ENCODE measurements at regions not wholly inside any gene's neighbourhood (a gene's known extent, or its start where the extent isn't known, plus 50 kb on each side); places are given as distances from the start of the nearest gene placed in this dataset.

GRCh38 chr2:18503376-18504228, 56.9 kb downstream of the RDH14 start:
- no peak for DNase-seq (ENCODE audit: low read depth)

- no peak for DNase-seq (ENCODE audit: low read depth)
Observed at GRCh38 chr2:18502142-18502541, 58.3 kb downstream of the RDH14 start.

- no peak for DNase-seq (ENCODE audit: low read depth)
Observed at GRCh38 chr2:18501729-18502128, 58.7 kb downstream of the RDH14 start.

GRCh38 chr2:18501156-18501555, 59.3 kb downstream of the RDH14 start:
- DNase-seq (ENCODE audit: low read depth), result no peak

- no peak for DNase-seq (ENCODE audit: low read depth)
Observed at GRCh38 chr2:18500333-18500732, 60.1 kb downstream of the RDH14 start.

- DNase-seq (ENCODE audit: low read depth), result no peak
Observed at GRCh38 chr2:18498531-18498930, 61.9 kb downstream of the RDH14 start.

GRCh38 chr2:18496516-18496915, 63.9 kb downstream of the RDH14 start:
- no peak for DNase-seq (ENCODE audit: low read depth)

- no peak for DNase-seq (ENCODE audit: low read depth)
Observed at GRCh38 chr2:18495058-18495457, 65.4 kb downstream of the RDH14 start.

GRCh38 chr2:18492721-18493120, 67.7 kb downstream of the RDH14 start:
- DNase-seq (ENCODE audit: low read depth), result no peak

- no peak for DNase-seq (ENCODE audit: low read depth)
Observed at GRCh38 chr2:18491577-18491976, 68.9 kb downstream of the RDH14 start.

- no peak for DNase-seq (ENCODE audit: low read depth)
Observed at GRCh38 chr2:18490901-18491300, 69.6 kb downstream of the RDH14 start.

GRCh38 chr2:18487106-18487913, 73.1 kb downstream of the RDH14 start:
- no peak for DNase-seq (ENCODE audit: low read depth)

GRCh38 chr2:18484625-18485024, 75.8 kb downstream of the RDH14 start:
- DNase-seq (ENCODE audit: low read depth), result no peak

GRCh38 chr2:18483896-18484295, 76.6 kb downstream of the RDH14 start:
- no peak for DNase-seq (ENCODE audit: low read depth)

- DNase-seq (ENCODE audit: low read depth), result no peak
Observed at GRCh38 chr2:18482666-18483065, 77.8 kb downstream of the RDH14 start.

GRCh38 chr2:18479947-18480369, 80.5 kb downstream of the RDH14 start:
- DNase-seq (ENCODE audit: low read depth), result no peak

- no peak for DNase-seq (ENCODE audit: low read depth)
Observed at GRCh38 chr2:18477293-18477692, 83.2 kb downstream of the RDH14 start.

- no peak for DNase-seq (ENCODE audit: low read depth)
Observed at GRCh38 chr2:18476484-18476883, 84.0 kb downstream of the RDH14 start.

- no peak for DNase-seq (ENCODE audit: low read depth)
Observed at GRCh38 chr2:18475884-18476283, 84.6 kb downstream of the RDH14 start.

- DNase-seq (ENCODE audit: low read depth), result no peak
Observed at GRCh38 chr2:18474700-18475099, 85.8 kb downstream of the RDH14 start.

GRCh38 chr2:18473241-18474181, 86.9 kb downstream of the RDH14 start:
- DNase-seq (ENCODE audit: low read depth), result no peak
